NOMO-1 treated with dmso at 0.1 percent for 144 hours (cell line): ENCODE measurements at regions not wholly inside any gene's neighbourhood (a gene's known extent, or its start where the extent isn't known, plus 50 kb on each side); places are given as distances from the start of the nearest gene placed in this dataset.

Experiments
- DNase-seq: peaks from one replicate; lab custom pipeline; 2025; ENCODE audit not compliant: unreplicated experiment; lab: John Stamatoyannopoulos, UW

DNA sequence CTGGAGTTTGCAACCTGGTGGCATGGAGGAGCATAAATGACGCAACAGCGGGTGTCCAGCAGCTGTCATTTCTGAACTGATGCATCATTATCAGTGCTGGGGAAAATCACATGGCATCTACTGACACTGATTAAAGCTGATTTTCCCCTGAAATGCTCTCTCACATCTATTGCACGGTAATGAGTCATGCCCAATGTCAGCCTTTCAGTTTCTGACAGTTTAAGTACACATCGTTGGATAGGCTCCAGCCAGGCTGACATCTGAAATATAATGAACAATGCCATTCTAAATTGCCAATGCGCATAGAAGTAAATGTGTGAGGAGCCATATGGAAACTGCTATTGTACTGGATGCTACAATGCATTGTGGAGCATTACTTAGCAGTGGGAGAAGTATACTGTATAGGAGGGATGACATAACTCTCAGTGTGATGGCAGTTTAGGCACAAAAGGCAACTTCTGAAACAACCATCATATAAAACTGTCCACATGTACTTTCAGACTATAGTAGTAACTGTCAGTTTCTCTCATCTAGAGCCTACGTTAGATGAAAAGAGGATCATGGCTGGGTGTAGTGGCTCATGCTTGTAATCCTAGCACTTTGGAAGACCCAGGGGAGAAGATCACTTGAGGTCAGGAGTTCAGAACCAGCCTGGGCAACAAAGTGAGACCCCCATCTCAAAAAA lies 389.3 kb upstream of the DMAC1 start:
- DNase-seq: no peak

GRCh38 chr9:8186560-8186959 lies 387.0 kb upstream of the DMAC1 start:
- no peak for DNase-seq

DNA sequence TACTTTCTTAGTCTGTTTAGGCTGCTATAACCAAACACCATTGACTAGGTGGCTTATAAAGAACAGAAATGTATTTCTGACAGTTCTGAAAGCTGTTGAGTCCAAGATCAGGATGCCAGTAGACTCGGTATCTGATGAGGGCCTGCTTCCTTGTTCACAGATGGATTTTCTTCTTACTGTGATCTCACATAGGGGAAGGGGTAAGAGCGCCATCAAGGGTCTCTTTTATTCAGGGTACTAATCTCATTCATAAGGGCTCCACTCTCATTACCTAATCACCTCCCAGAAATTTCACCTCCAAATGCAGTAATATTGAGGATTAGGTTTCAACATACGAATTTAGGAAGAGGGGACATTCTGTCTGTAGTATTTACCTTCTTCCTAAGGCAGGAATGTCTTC lies 384.0 kb upstream of the DMAC1 start:
- DNase-seq: no peak

- DNase-seq: no peak
Measured at GRCh38 chr9:8179381-8180053, 379.9 kb upstream of the DMAC1 start.

- DNase-seq: no peak
Measured at GRCh38 chr9:8172000-8172399, 372.4 kb upstream of the DMAC1 start.

DNA sequence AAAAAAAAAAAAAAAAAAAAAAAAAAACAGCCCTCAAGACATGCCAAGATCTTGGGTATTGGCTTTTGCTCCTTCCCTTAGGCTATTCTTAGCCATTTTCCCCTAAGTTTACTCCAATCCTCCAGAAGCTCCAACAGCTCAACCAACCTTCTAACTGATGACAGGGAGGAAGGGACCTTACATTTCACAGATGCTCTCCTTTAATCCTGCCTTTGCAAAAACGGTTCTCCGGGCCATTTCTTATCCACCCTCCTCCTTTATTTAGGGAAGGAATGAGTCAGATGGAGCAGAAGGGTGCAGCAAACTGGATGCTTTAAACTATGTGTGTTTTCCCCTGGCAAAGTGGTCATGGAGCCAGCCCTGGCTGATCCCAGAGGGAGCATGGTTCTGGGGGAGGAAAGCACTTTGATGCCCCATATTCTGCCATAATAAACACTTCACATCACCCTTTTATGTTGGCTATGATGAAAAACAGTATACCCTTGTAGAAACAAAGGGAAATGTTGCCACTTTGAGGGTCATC lies 369.4 kb upstream of the DMAC1 start:
- no peak for DNase-seq

DNA sequence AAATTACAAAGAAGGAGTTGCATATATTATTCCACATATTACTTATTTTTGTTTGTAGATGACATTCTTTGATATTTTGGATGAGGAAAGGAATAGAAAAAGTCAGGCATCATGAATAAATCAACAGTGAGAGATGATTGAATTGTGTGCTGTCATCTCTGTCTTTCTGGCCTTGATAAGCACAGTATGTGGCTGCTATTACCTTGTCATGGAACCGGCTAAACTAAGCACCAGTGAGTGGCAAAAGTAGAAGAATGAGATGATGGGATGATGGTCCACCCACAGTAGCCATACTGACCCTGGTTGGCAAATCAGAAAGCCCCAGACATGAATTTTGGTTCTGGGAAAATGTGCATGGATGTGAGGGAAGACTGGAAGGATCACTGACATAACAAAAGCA lies 361.2 kb upstream of the DMAC1 start:
- DNase-seq: no peak

DNA sequence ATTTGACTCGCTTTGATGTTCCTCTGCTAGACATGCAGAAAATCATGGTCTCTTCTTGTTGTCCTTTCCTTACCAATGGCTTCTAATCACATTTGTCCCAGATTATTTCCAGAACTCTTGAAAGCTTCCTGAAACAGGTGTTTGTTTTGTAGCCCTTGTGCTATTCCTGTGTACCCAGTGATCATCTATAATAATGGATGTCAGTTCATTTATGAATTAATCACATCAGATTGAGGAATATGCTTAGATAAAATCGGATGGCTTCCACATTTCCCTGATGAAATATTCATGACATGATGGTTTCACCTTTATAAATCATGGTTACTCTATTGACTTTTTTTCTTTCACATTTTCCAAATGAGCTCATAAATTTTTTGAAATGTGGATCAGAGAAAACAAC lies 359.0 kb upstream of the DMAC1 start:
- no peak for DNase-seq

DNA sequence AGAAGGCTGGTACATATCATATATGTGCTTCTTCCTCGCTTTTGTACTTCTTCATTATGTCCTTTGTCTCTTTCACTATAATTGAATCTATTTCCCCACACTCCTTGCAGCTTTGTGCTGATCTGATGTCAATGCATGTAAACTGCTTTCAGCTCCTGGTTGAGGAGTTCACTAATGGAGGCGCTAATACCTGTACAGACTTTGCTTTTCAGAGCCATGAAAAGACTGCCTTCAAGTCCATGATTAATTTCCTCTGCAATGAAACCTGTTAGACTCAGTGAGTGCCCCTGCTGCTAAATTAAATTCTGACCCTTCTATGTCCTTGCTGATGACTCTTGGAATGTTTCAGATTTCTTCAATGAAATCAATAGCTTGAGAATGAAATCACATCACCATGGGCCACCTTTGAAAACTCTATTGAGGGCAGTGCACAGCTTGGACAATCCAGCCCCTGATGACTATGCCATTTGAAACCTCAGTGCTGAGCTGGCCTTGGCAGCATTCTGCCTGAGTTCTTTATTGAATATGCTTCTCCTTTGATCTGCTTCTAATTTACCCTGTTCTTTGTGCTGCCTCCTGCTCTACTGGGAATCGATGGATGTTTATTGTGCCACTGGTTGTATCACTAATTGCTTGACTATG lies 358.2 kb upstream of the DMAC1 start:
- no peak for DNase-seq

DNA sequence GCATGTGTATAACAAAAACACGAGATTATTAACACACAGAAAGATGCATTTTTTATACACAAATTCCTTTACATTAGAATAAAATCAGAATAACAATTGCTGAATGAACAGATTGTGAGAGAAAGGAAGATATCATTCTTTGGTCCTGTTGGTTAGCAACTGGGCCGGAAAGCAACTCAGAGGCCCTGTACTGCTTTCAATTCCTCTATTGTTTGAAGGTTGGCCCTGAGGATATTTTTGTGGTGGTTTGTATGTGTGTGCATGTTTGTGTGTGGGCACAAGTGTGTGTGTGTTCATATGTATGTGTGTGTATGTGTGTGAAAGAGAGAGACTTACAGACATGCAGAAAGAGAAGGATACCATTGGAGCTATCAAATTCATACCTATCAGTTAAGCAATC lies 356.8 kb upstream of the DMAC1 start:
- no peak for DNase-seq

DNA sequence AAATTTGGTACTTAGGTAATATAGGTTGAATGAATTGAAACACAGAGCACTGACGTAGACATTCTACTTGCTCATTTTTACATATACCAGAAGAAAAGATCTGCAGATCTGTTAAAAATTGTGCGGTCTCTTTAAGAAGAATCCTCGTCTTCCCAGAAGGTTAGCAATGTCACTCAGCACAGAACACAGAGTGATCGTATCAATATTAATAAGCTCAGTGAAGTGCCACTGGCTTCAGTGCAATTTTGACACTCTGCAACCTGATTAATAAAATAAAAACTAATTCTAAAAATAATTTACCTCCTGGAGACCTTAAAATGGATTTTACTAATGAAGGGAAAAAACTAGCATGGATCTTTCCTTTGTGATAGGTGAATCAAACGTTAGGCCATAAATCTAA lies 356.1 kb upstream of the DMAC1 start:
- no peak for DNase-seq

DNA sequence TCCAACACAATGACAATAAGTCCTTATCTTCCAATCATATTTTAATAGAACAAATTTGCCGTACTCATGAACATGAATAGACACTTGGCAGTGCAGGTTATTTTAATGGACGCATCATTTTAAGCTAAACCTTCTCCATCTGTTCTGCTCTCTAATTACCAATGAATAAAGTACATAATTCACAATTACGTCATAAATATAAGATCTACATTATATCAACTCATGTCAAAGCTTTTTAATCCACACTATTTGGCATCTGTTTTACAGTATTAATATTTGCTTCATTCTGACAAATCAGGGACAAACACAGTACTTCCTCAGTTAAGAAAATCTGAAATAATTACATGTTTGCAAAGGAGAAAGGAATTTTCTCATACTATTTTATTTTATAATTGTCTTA lies 344.1 kb upstream of the DMAC1 start:
- DNase-seq: no peak

GRCh38 chr9:8140557-8140956 lies 341.0 kb upstream of the DMAC1 start:
- DNase-seq: no peak

DNA sequence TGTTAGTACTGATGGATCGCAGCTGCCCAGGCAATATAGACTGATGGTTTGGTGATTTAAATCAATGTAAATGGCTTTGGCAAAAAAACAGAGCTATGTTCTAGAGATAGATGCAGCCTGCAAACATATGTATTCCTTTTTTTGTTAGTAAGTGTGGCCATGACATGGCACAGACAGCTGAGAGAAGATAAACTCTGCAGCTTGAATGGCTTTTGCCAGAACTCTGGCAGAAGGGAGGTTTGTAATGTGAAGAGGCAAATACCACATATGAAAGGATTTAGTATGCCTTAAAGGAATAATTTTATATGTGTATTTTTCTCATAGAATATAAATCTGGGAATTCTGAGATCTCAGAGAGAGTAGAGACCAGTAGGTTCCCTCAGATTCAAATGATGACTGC lies 340.2 kb upstream of the DMAC1 start:
- DNase-seq: no peak

- no peak for DNase-seq
Measured at GRCh38 chr9:8136477-8136876, 336.9 kb upstream of the DMAC1 start.

- DNase-seq: no peak
Measured at GRCh38 chr9:8134635-8135034, 335.1 kb upstream of the DMAC1 start.

- DNase-seq: no peak
Measured at GRCh38 chr9:8133606-8134005, 334.0 kb upstream of the DMAC1 start.

DNA sequence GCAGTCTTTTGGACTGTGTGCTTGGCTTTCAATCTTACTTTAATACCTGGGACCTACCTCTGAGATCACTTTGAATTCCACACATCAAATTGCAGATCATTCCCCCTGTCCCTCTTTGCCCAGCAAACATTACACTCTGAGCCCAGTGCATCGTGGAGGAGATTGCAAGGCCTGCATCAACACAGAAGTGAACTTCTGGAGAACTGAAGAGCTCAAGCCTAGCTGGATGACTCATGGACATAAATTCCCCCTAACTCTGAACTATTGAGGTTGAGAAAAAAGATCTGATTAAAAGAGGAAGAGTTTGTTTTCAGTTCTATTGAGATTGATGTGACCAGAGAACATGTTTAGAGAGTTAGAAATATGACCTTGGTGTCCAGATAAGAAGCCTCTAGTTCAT lies 316.0 kb upstream of the DMAC1 start:
- DNase-seq: no peak

- DNase-seq: no peak
Measured at GRCh38 chr9:8114826-8115225, 315.2 kb upstream of the DMAC1 start.

DNA sequence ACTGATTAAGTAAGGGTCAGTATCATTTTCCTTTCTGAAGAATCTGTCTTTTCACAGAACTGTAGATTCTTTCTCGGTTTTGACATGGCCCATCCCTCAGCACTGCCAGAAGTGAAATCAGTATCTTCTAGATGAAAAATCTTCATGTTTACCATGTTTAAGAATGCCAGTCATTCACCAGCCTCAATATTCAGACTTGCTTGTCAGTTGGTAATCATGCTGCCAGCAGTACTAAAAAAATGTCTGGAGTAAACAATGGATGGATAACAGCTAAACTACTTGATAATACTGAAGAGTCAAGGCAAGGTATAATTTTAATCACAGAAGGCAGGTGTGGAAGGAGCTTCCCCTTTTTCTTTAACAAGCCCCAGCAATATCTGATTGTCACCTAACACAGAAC lies 306.8 kb upstream of the DMAC1 start:
- no peak for DNase-seq

DNA sequence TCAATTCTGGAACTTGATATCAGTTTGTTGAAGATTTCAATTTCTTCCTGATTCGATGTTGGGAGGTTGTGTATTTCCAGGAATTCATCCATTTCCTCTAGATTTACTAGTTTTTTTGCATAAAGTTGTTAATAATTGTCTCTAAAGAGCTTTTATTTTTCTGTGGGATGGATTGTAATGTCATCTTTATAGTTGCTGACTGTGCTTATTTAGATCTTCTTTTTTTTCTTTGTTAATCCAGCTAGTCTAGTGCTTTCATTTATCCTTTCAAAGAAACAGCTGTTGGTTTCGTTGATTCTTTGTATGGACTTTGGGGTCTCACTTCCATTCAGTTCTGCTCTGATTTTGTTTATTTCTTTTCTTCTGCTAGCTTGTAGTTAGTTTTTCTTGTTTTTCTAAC lies 302.0 kb upstream of the DMAC1 start:
- DNase-seq: no peak

DNA sequence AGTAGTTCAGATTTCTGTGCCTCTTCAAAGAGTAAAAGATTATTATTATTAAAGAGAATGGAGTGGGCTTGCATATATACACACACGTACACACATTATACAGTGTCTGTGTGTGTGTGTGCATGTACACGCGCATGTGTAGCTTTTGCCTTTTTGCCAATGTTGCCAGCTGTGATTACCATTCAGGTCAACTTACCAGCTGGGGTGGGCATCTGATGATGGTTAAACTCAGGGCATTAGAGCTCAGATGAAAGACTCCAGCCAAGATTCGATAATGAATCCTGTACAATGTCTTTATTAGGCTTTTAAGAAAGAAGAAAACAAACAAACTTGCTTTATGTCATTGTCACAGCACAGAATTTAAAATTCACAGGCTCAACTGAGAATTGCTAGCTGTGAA lies 296.5 kb upstream of the DMAC1 start:
- DNase-seq: no peak
